HG02763 (cell line): ENCODE measurements at regions not wholly inside any gene's neighbourhood (a gene's known extent, or its start where the extent isn't known, plus 50 kb on each side); places are given as distances from the start of the nearest gene placed in this dataset.

Experiments
- ATAC-seq: cut with Tn5 transposase; IDR thresholded peaks from one replicate; pipeline ENCODE4 v1.9.1; 2021; ENCODE audit warnings: mild to moderate bottlenecking, moderate library complexity; ENCODE audit not compliant: unreplicated experiment

GRCh38 chr10:131808370-131808930 lies 92.4 kb upstream of the PPP2R2D start:
- ATAC-seq, result no peak

GRCh38 chr10:131810036-131810804 lies 90.6 kb upstream of the PPP2R2D start:
- no peak for ATAC-seq

- ATAC-seq, result no peak
Measured at GRCh38 chr10:131810805-131811629, 89.8 kb upstream of the PPP2R2D start.

- ATAC-seq, result no peak
Measured at GRCh38 chr10:131811630-131812403, 89.0 kb upstream of the PPP2R2D start.

GRCh38 chr10:131812736-131813604 lies 87.8 kb upstream of the PPP2R2D start:
- no peak for ATAC-seq

GRCh38 chr10:131814567-131815265 lies 86.1 kb upstream of the PPP2R2D start:
- ATAC-seq, result no peak

- ATAC-seq, result no peak
Measured at GRCh38 chr10:131815266-131816156, 85.3 kb upstream of the PPP2R2D start.

- no peak for ATAC-seq
Measured at GRCh38 chr10:131816157-131816775, 84.5 kb upstream of the PPP2R2D start.

- ATAC-seq, result no peak
Measured at GRCh38 chr10:131816941-131817700, 83.7 kb upstream of the PPP2R2D start.

GRCh38 chr10:131817866-131818509 lies 82.8 kb upstream of the PPP2R2D start:
- ATAC-seq, result no peak

- no peak for ATAC-seq
Measured at GRCh38 chr10:131818510-131819234, 82.1 kb upstream of the PPP2R2D start.

- ATAC-seq, result no peak
Measured at GRCh38 chr10:131819241-131820072, 81.4 kb upstream of the PPP2R2D start.

- ATAC-seq, result no peak
Measured at GRCh38 chr10:131820626-131821025, 80.2 kb upstream of the PPP2R2D start.

- ATAC-seq, result no peak
Measured at GRCh38 chr10:131821378-131822012, 79.3 kb upstream of the PPP2R2D start.
